ENCODE measurements at regions not wholly inside any gene's neighbourhood (a gene's known extent, or its start where the extent isn't known, plus 50 kb on each side); places are given as distances from the start of the nearest gene placed in this dataset.

GRCh38 chr4:176383273-176384077 lies 63.7 kb downstream of the SPCS3 start:
- DNase-seq, result no peak

DNA sequence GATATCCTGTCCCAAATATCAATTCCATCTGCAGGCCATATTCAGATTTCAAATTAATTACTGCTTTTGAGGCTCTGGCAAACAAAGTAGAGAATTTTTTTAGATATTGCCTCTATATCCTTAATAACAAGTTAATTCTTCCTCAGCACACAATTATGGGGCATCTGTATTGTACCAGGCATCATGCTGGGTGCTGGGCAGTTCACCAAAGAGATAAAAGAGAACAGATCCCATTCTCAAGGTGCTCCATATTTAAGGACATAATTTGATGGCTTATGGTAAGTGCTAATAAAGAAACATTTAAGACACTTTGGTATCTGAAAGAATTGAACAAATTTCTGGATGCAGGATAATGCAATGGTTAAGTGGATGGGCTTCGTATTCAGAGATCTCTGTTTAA lies 65.8 kb downstream of the SPCS3 start:
- DNase-seq, result no peak

DNA sequence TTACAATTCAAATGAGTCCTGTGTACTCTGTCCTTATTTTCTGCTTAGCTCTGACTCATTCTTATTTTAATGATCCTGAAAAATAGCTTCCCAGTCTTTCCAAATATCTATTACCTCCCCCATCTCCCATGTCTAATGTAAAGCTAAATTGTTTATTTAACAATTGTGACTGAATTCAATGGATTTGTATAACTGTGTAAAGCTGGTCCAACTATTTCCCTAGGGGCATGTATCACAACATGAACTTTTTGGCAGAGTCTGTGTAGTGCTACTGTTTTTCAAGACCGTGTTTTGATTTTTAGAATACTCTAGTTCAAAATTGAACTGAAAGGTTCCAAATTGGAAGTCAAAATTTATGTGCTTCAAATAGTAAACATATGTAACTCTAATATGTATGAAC lies 67.8 kb downstream of the SPCS3 start:
- no peak for DNase-seq

DNA sequence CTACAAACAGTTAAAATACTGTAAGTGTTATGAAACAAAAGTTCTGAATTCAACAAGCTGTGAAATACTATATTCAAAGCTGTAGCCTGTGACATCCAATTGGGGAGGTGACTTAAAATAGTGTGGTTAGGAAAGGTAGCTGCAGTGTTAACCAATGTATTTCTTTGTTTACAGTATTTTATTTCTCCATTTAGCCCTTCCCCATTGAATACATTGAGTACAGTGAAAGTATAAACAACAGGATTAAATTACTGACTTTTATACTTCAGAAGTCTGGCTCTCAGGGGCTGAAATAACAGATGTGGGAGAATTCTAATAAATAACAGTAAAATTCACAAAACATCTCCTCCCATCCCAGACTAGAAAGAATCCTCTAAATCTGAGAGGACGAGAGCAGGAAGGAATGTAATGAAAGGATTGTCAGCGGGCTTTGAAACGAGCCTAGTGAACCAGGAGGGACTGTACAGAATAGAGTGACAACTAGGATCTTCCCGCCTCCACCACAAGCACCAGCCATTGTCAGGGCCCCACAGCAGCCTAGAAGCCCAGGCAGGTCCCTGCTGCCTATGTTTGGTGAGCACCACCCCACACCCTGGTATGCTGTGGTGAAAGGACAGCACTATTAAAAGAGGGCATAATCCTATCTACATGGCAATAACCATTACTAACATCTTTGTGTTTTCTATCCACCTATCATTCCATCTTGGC lies 73.7 kb downstream of the SPCS3 start:
- DNase-seq, result no peak

DNA sequence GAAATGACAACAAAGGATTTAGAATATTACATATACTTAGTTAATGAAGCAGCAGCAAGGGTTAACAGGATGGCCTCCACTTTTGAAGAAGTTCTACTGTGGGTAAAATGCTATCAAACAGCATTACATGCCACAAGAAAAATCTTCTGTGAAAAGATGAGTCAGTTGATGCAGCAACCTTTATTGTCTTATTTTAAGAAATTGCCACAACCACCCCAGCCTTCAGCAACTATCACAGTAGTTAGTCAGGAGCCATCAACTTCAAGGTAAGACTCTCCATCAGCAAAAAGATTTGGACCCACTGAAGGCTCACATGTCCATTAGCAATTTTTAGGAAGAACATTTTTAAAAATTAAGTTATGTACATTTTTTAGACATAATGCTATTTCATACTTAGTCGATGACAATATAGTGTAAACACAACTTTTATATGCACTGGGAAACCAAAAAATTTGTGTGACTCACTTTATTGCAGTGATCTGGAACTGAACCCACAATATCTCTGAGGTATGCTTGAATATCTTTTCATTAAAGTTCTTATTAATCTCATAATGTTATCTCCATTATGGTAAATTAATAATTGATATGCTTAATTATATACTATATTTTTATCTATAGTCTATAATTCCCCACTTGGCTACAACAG lies 81.2 kb downstream of the SPCS3 start:
- DNase-seq, result no peak

DNA sequence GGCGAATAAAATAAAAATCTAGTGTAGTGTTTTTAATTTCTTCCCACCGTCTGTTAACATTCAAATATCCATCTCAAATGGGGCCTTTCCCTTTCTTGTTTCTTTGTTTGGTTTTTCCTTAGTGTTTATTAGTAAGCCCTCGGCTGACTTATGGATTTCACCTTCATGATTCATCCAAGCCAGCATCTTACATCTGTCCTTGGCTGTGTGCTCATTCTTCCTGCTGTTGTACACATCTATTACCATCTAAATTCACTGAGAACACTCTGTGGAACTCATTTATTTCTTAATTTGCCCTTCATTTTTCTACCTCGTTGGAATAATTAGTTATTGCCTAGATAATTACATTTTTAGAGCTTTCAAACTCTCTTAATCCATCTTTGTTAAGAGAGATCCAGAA lies 84.9 kb downstream of the SPCS3 start:
- DNase-seq, result no peak

- DNase-seq, result no peak
Measured at GRCh38 chr4:176406297-176406696, 86.5 kb downstream of the SPCS3 start.

GRCh38 chr4:176406736-176407135 lies 87.0 kb downstream of the SPCS3 start:
- no peak for DNase-seq

- DNase-seq, result no peak
Measured at GRCh38 chr4:176409627-176410026, 89.9 kb downstream of the SPCS3 start.

DNA sequence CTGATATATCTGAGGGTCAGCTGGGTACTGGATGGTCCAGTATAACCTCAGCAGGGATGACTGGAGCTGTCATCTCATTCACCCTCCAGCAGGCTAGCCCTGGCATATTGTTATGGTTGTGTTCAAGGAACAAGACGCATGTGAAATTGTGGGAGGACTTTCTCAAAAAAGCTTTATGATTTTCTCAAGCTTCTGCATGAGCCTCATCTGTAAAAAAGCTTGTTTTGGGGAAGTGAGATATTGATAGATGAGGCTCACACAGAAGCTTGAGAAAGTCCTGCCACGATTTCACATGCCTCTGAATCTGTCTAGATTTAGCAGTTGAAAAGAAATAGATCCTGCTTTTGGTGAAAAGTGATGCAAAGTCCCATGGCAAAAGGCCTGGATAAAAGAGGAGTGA lies 93.4 kb downstream of the SPCS3 start:
- no peak for DNase-seq

DNA sequence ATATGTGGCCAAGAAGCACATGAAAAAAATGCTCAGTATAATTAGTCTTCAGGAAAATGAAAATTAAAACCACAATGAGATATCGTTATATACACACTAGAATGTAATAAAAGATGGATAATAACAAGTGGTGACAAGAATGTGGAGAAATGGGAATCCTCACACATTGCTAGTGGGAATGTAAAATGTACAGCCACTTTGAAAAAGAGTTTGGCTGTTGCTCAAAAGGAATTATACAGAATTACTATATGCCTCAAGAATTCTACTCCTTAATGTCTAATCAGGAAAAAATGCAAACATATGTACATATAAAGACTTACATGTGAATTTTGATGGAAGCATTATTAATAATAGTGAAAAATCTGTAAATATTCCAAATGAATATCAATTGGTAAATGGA lies 102.2 kb downstream of the SPCS3 start:
- DNase-seq, result no peak

GRCh38 chr4:176422511-176422910 lies 102.7 kb downstream of the SPCS3 start:
- no peak for DNase-seq

DNA sequence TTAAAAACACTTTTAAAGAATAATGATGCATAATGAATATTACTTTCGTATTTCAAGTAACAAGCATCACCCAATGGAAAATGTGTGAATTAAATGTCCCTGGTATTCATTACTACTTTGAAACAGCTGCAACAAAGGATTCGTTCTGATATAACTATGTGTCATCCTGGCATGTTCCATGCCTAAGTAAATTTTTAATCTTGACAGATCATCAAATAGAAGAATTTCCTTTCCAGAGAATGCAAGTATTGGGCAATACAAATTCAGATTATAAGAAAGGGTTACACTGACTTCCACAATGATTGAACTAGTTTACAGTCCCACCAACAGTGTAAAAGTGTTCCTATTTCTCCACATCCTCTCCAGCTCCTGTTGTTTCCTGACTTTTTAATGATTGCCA lies 105.3 kb downstream of the SPCS3 start:
- DNase-seq, result no peak

DNA sequence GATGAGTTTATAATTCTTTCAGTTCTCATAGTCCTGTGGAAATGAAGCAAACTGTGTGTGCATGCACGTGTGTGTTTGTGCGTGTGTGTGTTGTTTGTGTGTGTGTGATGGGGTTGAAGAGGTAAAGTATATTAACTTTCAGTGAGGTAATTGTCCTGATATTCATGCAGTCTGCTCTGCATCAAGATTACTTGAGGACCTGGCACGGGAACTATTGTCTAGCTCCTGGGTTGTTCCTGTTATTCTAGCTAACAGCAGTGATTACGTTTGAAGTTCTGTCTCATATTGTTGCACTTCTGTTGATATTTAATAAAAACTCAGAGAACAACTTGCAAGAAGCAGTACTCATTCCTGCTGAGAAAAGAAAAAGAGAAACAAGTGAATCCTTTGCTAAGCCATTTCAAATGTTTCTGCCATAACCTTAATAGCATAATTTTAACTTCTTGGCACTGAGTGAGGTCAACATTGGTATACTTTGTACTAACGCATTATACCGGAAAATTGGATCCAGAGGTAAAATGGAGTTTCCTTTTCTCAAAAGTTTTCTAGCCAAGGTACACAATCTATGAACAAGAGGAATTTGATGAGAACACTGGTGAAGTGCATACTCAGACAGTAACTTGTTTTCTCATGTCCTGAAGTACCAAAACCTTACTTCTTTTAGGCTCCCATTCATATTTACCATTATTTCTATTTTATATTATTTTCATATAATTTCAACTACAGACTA lies 113.2 kb downstream of the SPCS3 start:
- DNase-seq, result no peak

DNA sequence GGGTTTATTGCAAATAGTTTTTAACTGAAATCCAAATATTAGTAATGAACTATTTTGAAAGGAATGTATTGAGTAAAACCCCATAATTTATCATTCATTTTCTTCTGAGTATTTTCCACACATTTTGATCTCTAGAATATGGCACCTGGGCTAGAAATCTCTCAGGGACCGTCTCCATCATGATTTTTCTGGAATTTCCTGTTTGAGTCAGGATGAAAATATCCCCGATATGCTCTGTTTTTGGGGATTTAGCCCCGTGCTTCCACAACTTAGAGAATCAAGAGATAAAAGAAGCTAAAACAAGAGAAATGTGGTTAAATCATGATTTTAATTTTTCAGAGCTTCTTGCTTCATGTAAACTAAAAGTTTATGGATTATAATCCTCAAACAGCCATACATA lies 114.2 kb downstream of the SPCS3 start:
- DNase-seq, result no peak

DNA sequence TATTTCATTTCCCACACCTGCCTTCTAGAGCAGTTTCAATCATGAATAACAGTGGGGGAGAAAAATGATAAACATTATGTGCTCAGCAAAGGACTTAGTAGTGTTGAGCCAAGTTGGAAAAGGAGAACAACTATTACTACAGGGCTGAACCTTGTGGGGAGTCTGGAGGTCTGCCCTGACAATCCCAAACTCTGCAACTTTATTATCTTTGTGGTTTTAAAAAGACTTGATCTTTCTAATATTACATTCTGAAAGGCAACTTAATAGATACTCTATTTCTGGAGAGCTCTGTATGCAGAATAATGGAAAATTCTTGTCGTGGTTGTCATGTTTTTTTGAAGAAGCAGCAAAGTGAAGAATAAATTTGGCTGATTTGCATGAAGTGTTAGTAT lies 116.1 kb downstream of the SPCS3 start:
- no peak for DNase-seq

DNA sequence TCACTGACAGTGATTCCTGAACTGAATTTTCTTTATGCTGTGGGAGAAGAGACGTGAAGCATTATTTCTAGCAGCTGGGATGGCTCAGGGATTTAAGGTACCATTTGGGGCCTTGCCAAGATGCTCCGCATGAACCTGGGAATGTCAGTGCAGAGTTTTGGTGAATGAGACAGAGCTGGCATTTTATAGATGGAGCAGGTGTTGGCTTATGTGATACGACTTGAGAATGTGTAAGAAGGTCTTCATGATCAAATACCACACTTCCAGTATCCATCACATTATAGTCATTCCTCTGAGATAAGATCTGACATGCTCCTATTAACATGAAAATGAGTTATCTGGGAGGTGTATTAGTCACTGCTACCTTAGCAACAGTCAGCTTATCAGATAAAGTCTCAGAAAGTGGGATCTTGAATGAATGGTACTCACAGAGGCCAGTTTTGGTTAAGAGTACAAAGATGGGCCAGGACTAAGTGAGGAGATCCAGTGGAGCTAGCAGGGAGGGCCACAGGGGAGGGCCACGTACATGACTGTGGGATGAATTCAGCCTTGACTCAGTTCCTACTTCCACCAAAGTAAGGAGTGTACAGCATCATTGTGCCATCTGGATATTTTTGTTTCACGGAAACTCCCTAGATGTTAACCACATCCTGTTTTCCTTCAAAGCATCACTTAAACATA lies 116.7 kb downstream of the SPCS3 start:
- DNase-seq, result no peak

- DNase-seq, result no peak
Measured at GRCh38 chr4:176437756-176438155, 118.0 kb downstream of the SPCS3 start.

- no peak for DNase-seq
Measured at GRCh38 chr4:176438401-176438800, 118.6 kb downstream of the SPCS3 start.

DNA sequence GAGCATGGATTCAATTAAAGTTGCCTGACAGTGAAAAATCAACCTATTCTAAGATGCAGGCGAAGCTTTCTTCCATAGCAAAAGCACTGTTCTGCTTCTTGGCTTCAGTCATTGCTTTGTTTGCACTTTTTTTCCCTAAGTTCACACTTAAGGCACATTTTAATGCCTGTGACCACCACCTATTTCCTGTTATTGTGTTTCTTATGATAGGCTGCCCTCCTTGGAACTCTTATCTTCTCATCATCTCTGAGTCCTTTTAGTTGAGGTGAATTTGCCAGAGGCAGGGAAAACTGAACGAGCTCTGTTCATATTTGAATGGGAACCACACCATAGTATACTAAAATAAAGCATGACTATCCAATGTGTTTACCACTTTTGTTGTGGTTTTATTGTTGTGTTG lies 119.8 kb downstream of the SPCS3 start:
- DNase-seq, result no peak

DNA sequence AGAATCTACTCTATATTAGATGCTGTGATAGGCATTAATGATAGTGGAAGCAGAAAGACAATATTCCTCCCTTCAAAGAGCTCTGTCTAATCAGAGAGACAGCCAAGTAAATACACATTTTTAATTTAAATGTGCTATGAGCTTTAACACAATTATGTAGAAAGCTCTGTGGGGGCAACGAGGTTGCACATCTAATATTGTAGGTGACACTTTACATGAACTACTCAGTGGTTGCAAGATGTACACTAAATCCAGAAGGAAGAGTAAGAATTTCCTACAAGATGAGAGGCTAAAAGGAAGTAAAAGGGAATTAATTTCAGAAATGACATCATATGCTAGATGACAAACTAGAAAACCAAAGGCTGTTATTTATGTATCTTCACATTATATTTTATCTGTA lies 120.9 kb downstream of the SPCS3 start:
- DNase-seq, result no peak

GRCh38 chr4:176441594-176441993 lies 121.8 kb downstream of the SPCS3 start:
- no peak for DNase-seq

DNA sequence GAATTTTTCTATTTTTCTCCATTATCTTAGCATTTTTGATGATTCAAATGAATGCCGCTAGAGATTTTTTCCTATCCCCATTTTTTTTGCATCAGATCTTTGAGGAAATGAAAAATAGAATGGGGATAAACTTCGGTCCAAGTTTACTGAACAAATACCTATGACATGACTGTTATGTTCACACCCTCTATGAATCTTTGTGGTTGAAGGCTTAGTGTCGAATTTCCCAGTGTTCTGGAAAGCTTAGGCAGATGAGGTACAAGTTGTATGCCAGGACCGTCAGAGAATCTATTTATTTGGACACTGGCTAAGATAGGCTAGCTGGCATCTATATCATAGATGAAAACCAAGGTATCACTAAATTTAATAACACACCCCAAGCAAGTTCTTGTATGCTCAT lies 123.4 kb downstream of the SPCS3 start:
- DNase-seq, result no peak
